ENCODE measurements at regions not wholly inside any gene's neighbourhood (a gene's known extent, or its start where the extent isn't known, plus 50 kb on each side); places are given as distances from the start of the nearest gene placed in this dataset.

- no peaks in the 10 kb centered on the region for H3K9me3 Mint-ChIP-seq
- no peak for DNase-seq (ENCODE audit: low read depth, low spot score)
- no peaks in the 10 kb centered on the region for H3K27me3 Mint-ChIP-seq (ENCODE audit: low read depth)
- peaks cover 30% of the 10 kb centered on the region for H3K4me1 Mint-ChIP-seq
- TF ChIP-seq CTCF (conservative IDR thresholded peaks at IDR 0.05) = no peak
- H3K4me3 Mint-ChIP-seq = no peak overlapping the region
- no peaks in the 10 kb centered on the region for H3K36me3 Mint-ChIP-seq (ENCODE audit: low read depth)
- no peak overlapping the region for H3K27ac Mint-ChIP-seq (ENCODE audit: unreplicated experiment)
Measured at GRCh38 chr17:62876063-62876462, 67.9 kb upstream of the MARCHF10 start.

- Mint-ChIP-seq H3K27me3 (ENCODE audit: low read depth) (no peaks in the 10 kb centered on the region), H3K4me1 (peaks cover 38% of the 10 kb centered on the region), H3K36me3 (ENCODE audit: low read depth) (no peaks in the 10 kb centered on the region), H3K27ac (ENCODE audit: unreplicated experiment) (peak overlapping the region; percentile 69), H3K4me3 (no peak overlapping the region), H3K9me3 (no peaks in the 10 kb centered on the region)
- no peak for DNase-seq (ENCODE audit: low read depth, low spot score)
- TF ChIP-seq CTCF (conservative IDR thresholded peaks at IDR 0.05) = no peak
Measured at GRCh38 chr17:62875296-62875695, 67.2 kb upstream of the MARCHF10 start.

GRCh38 chr17:62871291-62871690 lies 63.2 kb upstream of the MARCHF10 start:
- Mint-ChIP-seq H3K4me1 (peaks cover 59% of the 10 kb centered on the region), H3K9me3 (peaks cover 4% of the 10 kb centered on the region), H3K27ac (ENCODE audit: unreplicated experiment) (peak overlapping the region; percentile 36), H3K4me3 (peak overlapping the region; percentile 14), H3K36me3 (ENCODE audit: low read depth) (no peaks in the 10 kb centered on the region), H3K27me3 (ENCODE audit: low read depth) (no peaks in the 10 kb centered on the region)
- TF ChIP-seq CTCF (conservative IDR thresholded peaks at IDR 0.05) = no peak
- no peak for DNase-seq (ENCODE audit: low read depth, low spot score)

GRCh38 chr17:62870552-62870971 lies 62.4 kb upstream of the MARCHF10 start:
- Mint-ChIP-seq H3K4me1 (peaks cover 56% of the 10 kb centered on the region), H3K27ac (ENCODE audit: unreplicated experiment) (peak overlapping the region; percentile 72), H3K36me3 (ENCODE audit: low read depth) (no peaks in the 10 kb centered on the region), H3K4me3 (peak overlapping the region; percentile 46), H3K9me3 (peaks cover 4% of the 10 kb centered on the region), H3K27me3 (ENCODE audit: low read depth) (no peaks in the 10 kb centered on the region)
- no peak for TF ChIP-seq CTCF (conservative IDR thresholded peaks at IDR 0.05)
- no peak for DNase-seq (ENCODE audit: low read depth, low spot score)

GRCh38 chr17:62870030-62870541 lies 62.0 kb upstream of the MARCHF10 start:
- Mint-ChIP-seq H3K36me3 (ENCODE audit: low read depth) (no peaks in the 10 kb centered on the region), H3K4me3 (peak overlapping the region; percentile 46), H3K27me3 (ENCODE audit: low read depth) (no peaks in the 10 kb centered on the region), H3K4me1 (peaks cover 52% of the 10 kb centered on the region), H3K27ac (ENCODE audit: unreplicated experiment) (peak overlapping the region; percentile 83), H3K9me3 (peaks cover 4% of the 10 kb centered on the region)
- DNase-seq (ENCODE audit: low read depth, low spot score) = peak; percentile 32
- no peak for TF ChIP-seq CTCF (conservative IDR thresholded peaks at IDR 0.05)

Data from neural crest cell (in vitro differentiated cells).